Activated CD4-positive, alpha-beta T cell treated with anti-CD3 and anti-CD28 coated beads for 36 hours (primary cell): ENCODE measurements at regions not wholly inside any gene's neighbourhood (a gene's known extent, or its start where the extent isn't known, plus 50 kb on each side); places are given as distances from the start of the nearest gene placed in this dataset.

Experiments
- ATAC-seq: fragments of 200-7000 bp; cut with Tn5 transposase; one replicate; pipeline ENCODE4 v1.10.0; 2021; ENCODE audit warnings: mild to moderate bottlenecking, moderate library complexity
- CTCF ChIA-PET: fragments of 350-600 bp; sonication (Branson Sonifier 250); formaldehyde crosslinking; loops from one replicate; lab custom pipeline; 2021; ENCODE audit warnings: antibody characterized with exemption; lab: Charles Lee
- POLR2A ChIA-PET: fragments of 350-600 bp; sonication (Branson Sonifier 250); formaldehyde crosslinking; loops from one replicate; lab custom pipeline; 2021; ENCODE audit warnings: antibody characterized with exemption, inconsistent platforms; lab: Charles Lee
- DNase-seq: peaks from one replicate; pipeline ENCODE4 v3.0.0-alpha.2; 2020
- H3K27ac Mint-ChIP-seq: one replicate; pipeline ENCODE4 v1.8.0; 2021; ENCODE audit warnings: mixed read lengths
- H3K27me3 Mint-ChIP-seq: one replicate; pipeline ENCODE4 v1.8.0; 2021; ENCODE audit warnings: mixed read lengths
- H3K36me3 Mint-ChIP-seq: one replicate; pipeline ENCODE4 v1.8.0; 2021; ENCODE audit warnings: low read depth, mixed read lengths
- H3K4me1 Mint-ChIP-seq: one replicate; pipeline ENCODE4 v1.8.0; 2021; ENCODE audit warnings: mixed read lengths
- H3K4me3 Mint-ChIP-seq: one replicate; pipeline ENCODE4 v1.8.0; 2021; ENCODE audit warnings: mild to moderate bottlenecking, moderate library complexity, mixed read lengths
- H3K9me3 Mint-ChIP-seq: one replicate; pipeline ENCODE4 v1.8.0; 2021; ENCODE audit warnings: low read depth, mixed read lengths
- intact Hi-C, 2 experiments: fragments of 100-400 bp; cut with DNase I in 1 of 2; cut with micrococcal nuclease in 1 of 2; formaldehyde crosslinking; loops; one replicate each; pipeline versions ENCODE4 v1.14.2 to v1.15.1; 2022 to 2024; cut with DNase I, micrococcal nuclease

DNA sequence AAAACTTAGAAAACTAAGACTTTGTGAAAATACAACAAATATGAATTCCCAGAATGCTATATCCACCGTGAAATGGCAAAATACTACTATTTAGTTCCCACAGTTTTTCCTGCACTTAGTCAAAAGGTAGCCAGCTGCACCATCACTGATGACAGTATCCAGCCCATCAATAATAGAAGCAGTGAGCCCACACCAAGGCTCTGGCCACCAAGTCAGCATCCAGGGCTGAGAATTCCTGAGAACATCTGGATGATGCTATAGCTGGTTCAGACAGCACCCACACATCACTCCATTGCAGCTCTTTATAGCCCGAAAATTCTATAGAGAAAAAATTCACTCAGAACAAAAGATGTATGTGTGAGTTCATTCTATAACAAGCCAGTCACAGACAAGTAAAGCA is 159.1 kb upstream of the SPATS2L start:
- Mint-ChIP-seq H3K36me3 (no peaks in the 10 kb centered on the region), H3K27ac (no peak overlapping the region), H3K27me3 (peaks cover 11% of the 10 kb centered on the region), H3K9me3 (peaks cover 12% of the 10 kb centered on the region), H3K4me3 (no peak overlapping the region), H3K4me1 (no peaks in the 10 kb centered on the region)
- DNase-seq (no peak), ATAC-seq (no peak)
- intact Hi-C loops: no loop called here
- CTCF ChIA-PET: no interaction called here
- POLR2A ChIA-PET: no interaction called here

GRCh38 chr2:200148366-200148765 is 158.1 kb upstream of the SPATS2L start:
- intact Hi-C loops: no loop called here
- Mint-ChIP-seq H3K9me3 (peaks cover 12% of the 10 kb centered on the region), H3K4me1 (no peaks in the 10 kb centered on the region), H3K27me3 (peaks cover 14% of the 10 kb centered on the region), H3K4me3 (no peak overlapping the region), H3K36me3 (no peaks in the 10 kb centered on the region), H3K27ac (no peak overlapping the region)
- POLR2A ChIA-PET: no interaction called here
- CTCF ChIA-PET: interaction anchor here (0.5 kb wide), 1 partner anchor 132 kb away, joined by 3 read pairs; no protein-coding TSS in a partner anchor
- ATAC-seq: no peak
- no peak for DNase-seq

GRCh38 chr2:200150411-200151086 is 155.9 kb upstream of the SPATS2L start:
- POLR2A ChIA-PET: no interaction called here
- peaks cover 4% of the 10 kb centered on the region for H3K9me3 Mint-ChIP-seq
- H3K4me3 Mint-ChIP-seq: no peak overlapping the region
- intact Hi-C loops: no loop called here
- no peak overlapping the region for H3K27ac Mint-ChIP-seq
- peaks cover 11% of the 10 kb centered on the region for H3K27me3 Mint-ChIP-seq
- H3K4me1 Mint-ChIP-seq: no peaks in the 10 kb centered on the region
- CTCF ChIA-PET: no interaction called here
- ATAC-seq: no peak
- no peaks in the 10 kb centered on the region for H3K36me3 Mint-ChIP-seq
- DNase-seq: no peak

DNA sequence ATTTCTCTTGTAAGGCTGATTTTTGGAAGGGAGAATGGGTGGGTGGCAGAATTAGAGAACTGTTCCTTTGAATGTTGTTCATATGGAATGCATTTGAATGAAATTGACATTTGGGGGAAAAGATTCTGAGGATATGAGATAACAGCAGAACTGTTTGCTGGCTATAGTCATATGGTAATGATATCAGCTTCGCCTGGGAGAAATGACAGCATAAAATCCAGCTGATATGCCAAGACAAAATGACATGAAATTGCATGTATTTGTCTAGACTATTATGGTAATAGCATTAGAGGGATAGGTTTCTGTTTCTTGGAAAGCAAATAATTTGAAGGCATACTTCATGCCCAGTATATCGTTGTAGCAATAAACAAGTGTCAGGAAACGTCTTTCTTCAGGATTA is 150.8 kb upstream of the SPATS2L start:
- Mint-ChIP-seq H3K9me3 (no peaks in the 10 kb centered on the region), H3K4me1 (no peaks in the 10 kb centered on the region), H3K36me3 (no peaks in the 10 kb centered on the region), H3K27ac (no peak overlapping the region), H3K27me3 (peaks cover 4% of the 10 kb centered on the region), H3K4me3 (no peak overlapping the region)
- intact Hi-C loops: no loop called here
- DNase-seq (no peak), ATAC-seq (no peak)
- POLR2A ChIA-PET: no interaction called here
- CTCF ChIA-PET: interaction anchor here (0.6 to 0.9 kb wide), 2 partner anchors 15 to 470 kb away, joined by 3 read pairs; no protein-coding TSS in a partner anchor

DNA sequence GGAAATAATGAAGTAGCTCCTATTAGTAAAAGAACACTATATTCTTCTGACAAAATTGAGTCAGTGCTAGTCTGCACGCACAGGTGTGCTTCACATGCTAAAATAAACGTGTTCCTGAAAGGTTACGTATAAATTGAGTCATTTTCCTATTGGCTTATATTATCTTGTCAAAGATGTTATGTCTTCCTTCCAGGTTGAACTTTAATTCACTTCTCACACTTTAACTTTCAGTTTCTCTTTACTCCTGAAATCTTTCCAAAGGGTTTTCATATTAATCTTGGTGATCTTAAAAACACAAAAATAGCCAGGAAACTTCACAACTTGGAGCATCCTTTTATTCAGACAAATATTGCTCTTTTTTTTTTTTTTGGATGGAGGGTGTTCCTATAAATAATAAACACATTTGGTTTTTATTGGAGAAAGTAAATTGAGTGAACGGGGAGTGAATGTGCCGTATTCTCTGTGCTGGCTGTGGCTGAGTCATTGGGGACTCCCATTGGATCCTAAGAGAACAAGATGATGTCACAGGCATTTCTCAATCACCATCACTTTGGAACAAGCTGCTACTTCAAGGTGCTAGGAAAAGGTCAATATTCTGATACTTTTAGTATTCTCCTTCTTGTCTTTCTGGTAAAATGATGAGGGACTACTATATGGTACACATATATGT is 150.2 kb upstream of the SPATS2L start:
- Mint-ChIP-seq H3K27ac (no peak overlapping the region), H3K4me3 (no peak overlapping the region), H3K27me3 (peaks cover 4% of the 10 kb centered on the region), H3K4me1 (no peaks in the 10 kb centered on the region), H3K36me3 (no peaks in the 10 kb centered on the region), H3K9me3 (no peaks in the 10 kb centered on the region)
- POLR2A ChIA-PET: no interaction called here
- DNase-seq (no peak), ATAC-seq (no peak)
- intact Hi-C loops: no loop called here
- CTCF ChIA-PET: interaction anchor here (0.9 kb wide), 1 partner anchor 14 kb away, joined by 3 read pairs; no protein-coding TSS in a partner anchor

GRCh38 chr2:200158647-200159356 is 147.7 kb upstream of the SPATS2L start:
- Mint-ChIP-seq H3K4me3 (no peak overlapping the region), H3K27ac (no peak overlapping the region), H3K9me3 (no peaks in the 10 kb centered on the region), H3K4me1 (no peaks in the 10 kb centered on the region), H3K36me3 (no peaks in the 10 kb centered on the region), H3K27me3 (no peaks in the 10 kb centered on the region)
- ATAC-seq: no peak
- DNase-seq: no peak
- POLR2A ChIA-PET: no interaction called here
- CTCF ChIA-PET: interaction anchor here (0.8 to 1.1 kb wide), 2 partner anchors 10 to 17 kb away, joined by 3 read pairs; no protein-coding TSS in a partner anchor
- intact Hi-C loops: no loop called here

DNA sequence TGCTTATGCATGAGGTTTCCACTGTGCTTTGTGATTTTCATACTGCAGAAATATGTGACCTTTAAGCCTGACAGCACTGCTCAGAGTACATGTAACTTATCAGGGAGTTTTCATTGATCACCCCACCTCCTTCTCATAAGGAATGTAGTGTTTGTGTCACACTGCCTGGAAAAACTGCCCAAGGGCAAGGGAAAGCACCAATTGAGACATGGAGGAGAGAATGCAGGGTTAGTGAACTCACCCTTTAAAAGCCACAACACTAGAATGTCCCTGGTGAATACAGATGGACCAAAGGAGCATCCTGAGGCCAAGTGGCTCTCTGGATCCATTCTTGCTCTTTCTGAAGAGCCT is 147.2 kb upstream of the SPATS2L start:
- DNase-seq: no peak
- intact Hi-C loops: no loop called here
- H3K27me3 Mint-ChIP-seq: no peaks in the 10 kb centered on the region
- ChIA-PET POLR2A (no interaction called here), CTCF (interaction anchor here (0.8 to 1.1 kb wide), 2 partner anchors 9 to 17 kb away, joined by 3 read pairs; no protein-coding TSS in a partner anchor)
- ATAC-seq: no peak
- no peaks in the 10 kb centered on the region for H3K36me3 Mint-ChIP-seq
- no peaks in the 10 kb centered on the region for H3K9me3 Mint-ChIP-seq
- H3K4me3 Mint-ChIP-seq: no peak overlapping the region
- no peak overlapping the region for H3K27ac Mint-ChIP-seq
- no peaks in the 10 kb centered on the region for H3K4me1 Mint-ChIP-seq

GRCh38 chr2:200159829-200160781 is 146.4 kb upstream of the SPATS2L start:
- ChIA-PET POLR2A (no interaction called here), CTCF (interaction anchor here (0.6 kb wide), 1 partner anchor 263 kb away, joined by 3 read pairs; no protein-coding TSS in a partner anchor)
- Mint-ChIP-seq H3K36me3 (no peaks in the 10 kb centered on the region), H3K27ac (no peak overlapping the region), H3K4me1 (no peaks in the 10 kb centered on the region), H3K4me3 (no peak overlapping the region), H3K27me3 (no peaks in the 10 kb centered on the region), H3K9me3 (no peaks in the 10 kb centered on the region)
- DNase-seq (no peak), ATAC-seq (no peak)
- intact Hi-C loops: no loop called here

DNA sequence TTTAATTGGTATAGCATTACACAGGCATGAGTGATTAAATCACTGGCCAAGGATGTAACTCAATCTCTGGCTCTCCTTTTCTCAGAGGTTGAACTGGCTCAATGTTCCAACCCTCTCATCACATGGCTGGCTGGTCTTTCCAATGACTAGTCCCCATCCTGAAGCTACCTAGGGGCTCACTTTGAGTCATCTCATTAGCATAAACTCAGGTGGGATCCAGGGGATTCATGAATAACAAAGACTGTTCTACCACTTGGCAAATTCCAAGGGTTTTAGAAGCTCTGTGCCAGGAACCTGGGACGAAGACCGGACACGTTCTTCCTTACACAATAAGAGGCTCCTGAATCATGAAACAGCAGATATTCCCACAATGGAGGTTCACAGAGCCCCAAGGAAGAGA is 145.0 kb upstream of the SPATS2L start:
- Mint-ChIP-seq H3K4me3 (no peak overlapping the region), H3K36me3 (no peaks in the 10 kb centered on the region), H3K9me3 (peaks cover 3% of the 10 kb centered on the region), H3K27me3 (no peaks in the 10 kb centered on the region), H3K4me1 (no peaks in the 10 kb centered on the region), H3K27ac (no peak overlapping the region)
- ATAC-seq: no peak
- ChIA-PET POLR2A (interaction anchor here (0.6 kb wide), 1 partner anchor 249 kb away, joined by 5 read pairs; no protein-coding TSS in a partner anchor), CTCF (interaction anchor here (0.6 kb wide), 1 partner anchor 50 kb away, joined by 3 read pairs; no protein-coding TSS in a partner anchor)
- intact Hi-C loops: no loop called here
- no peak for DNase-seq

- peaks cover 3% of the 10 kb centered on the region for H3K9me3 Mint-ChIP-seq
- H3K27me3 Mint-ChIP-seq: peaks cover 2% of the 10 kb centered on the region
- ChIA-PET CTCF (no interaction called here), POLR2A (no interaction called here)
- intact Hi-C loops: no loop called here
- no peaks in the 10 kb centered on the region for H3K36me3 Mint-ChIP-seq
- ATAC-seq (no peak), DNase-seq (no peak)
- no peak overlapping the region for H3K27ac Mint-ChIP-seq
- H3K4me1 Mint-ChIP-seq: no peaks in the 10 kb centered on the region
- H3K4me3 Mint-ChIP-seq: no peak overlapping the region
Measured at GRCh38 chr2:200165687-200166086, 140.8 kb upstream of the SPATS2L start.
